LNCaP clone FGC (cell line): ENCODE measurements at regions not wholly inside any gene's neighbourhood (a gene's known extent, or its start where the extent isn't known, plus 50 kb on each side); places are given as distances from the start of the nearest gene placed in this dataset.

Experiments used
- DNase-seq: peaks from one replicate; pipeline ENCODE4 v3.0.0-alpha.2; 2011; ENCODE audit warnings: low read depth
- H3K4me3 ChIP-seq: 2 replicates; pipeline ENCODE4 v1.5.1; 2011; ENCODE audit warnings: mild to moderate bottlenecking, low read depth, low read length, control low read depth
- CTCF ChIP-seq: IDR thresholded peaks from 2 replicates; pipeline ENCODE4 v1.5.1; 2012; ENCODE audit warnings: mild to moderate bottlenecking; ENCODE audit not compliant: control insufficient read depth, insufficient read depth; ENCODE audit errors: extremely low read depth

GRCh38 chr7:152905949-152906348 is 146.4 kb downstream of the ACTR3B start:
- no peak overlapping the region for H3K4me3 ChIP-seq
- no peak for TF ChIP-seq CTCF
- DNase-seq: no peak

- DNase-seq: no peak
- TF ChIP-seq CTCF: no peak
- H3K4me3 ChIP-seq: no peak overlapping the region
Observed at GRCh38 chr7:152907042-152907761, 147.7 kb downstream of the ACTR3B start.

- no peak for TF ChIP-seq CTCF
- no peak overlapping the region for H3K4me3 ChIP-seq
Observed at GRCh38 chr7:152909280-152909679, 149.7 kb downstream of the ACTR3B start.

GRCh38 chr7:152909683-152910544 is 150.4 kb downstream of the ACTR3B start:
- H3K4me3 ChIP-seq: no peak overlapping the region
- TF ChIP-seq CTCF: no peak
- DNase-seq: no peak

More at GRCh38 chr7:152909280-152909679, 149.7 kb downstream of the ACTR3B start:
- DNase-seq: no peak

GRCh38 chr7:152910545-152911225 is 151.1 kb downstream of the ACTR3B start:
- no peak for TF ChIP-seq CTCF
- DNase-seq: no peak
- H3K4me3 ChIP-seq: no peak overlapping the region

GRCh38 chr7:152911226-152911560 is 151.6 kb downstream of the ACTR3B start:
- no peak for TF ChIP-seq CTCF
- H3K4me3 ChIP-seq: no peak overlapping the region
- DNase-seq: no peak
